HCT116 (cell line): ENCODE measurements at regions not wholly inside any gene's neighbourhood (a gene's known extent, or its start where the extent isn't known, plus 50 kb on each side); places are given as distances from the start of the nearest gene placed in this dataset.

Experiments
- ATAC-seq: fragments of 200-7000 bp; cut with Tn5 transposase; 2 replicates; pipeline ENCODE4 v1.9.1; 2020; ENCODE audit warnings: mild to moderate bottlenecking, moderate library complexity
- BruUV-seq: library from RNA; stranded (reverse); fragments of 400-500 nt; replicated peaks from 2 replicates; lab custom pipeline; 2021; lab: Mats Ljungman, UMichigan
- CTCF ChIA-PET: fragments of 300-600 bp; sonication (Branson Sonifier 250); formaldehyde crosslinking; loops from one replicate; lab custom pipeline; 2021; ENCODE audit warnings: antibody characterized with exemption; lab: Charles Lee
- POLR2A ChIA-PET: fragments of 300-600, 350-600 bp; sonication (Branson Sonifier 250); formaldehyde crosslinking; loops from one replicate; lab custom pipeline; 2021; ENCODE audit warnings: antibody characterized with exemption; lab: Charles Lee
- RAD21 ChIA-PET, 2 experiments: fragments of 300-600 bp; sonication (Branson Sonifier 250); formaldehyde crosslinking; loops; one replicate each; lab custom pipeline; 2023; ENCODE audit warnings: low total read pairs in 2 of 2; ENCODE audit not compliant: uncharacterized antibody in 2 of 2, unreplicated experiment in 2 of 2, low non-redundant PET in 1 of 2; lab: Charles Lee
- DNase-seq: peaks from one replicate; pipeline ENCODE4 v3.0.0-alpha.2; 2010; ENCODE audit warnings: low read depth, low spot score
- H2AFZ ChIP-seq: fragments of 200-600 bp; shearing (Covaris generic), sonication (generic); 2 replicates; pipeline ENCODE4 v1.6.1; 2017; ENCODE audit warnings: low read depth, mixed run types, mixed read lengths, antibody characterized with exemption, low read length; ENCODE audit not compliant: poor library complexity, severe bottlenecking
- H3K27ac ChIP-seq: 2 replicates; pipeline ENCODE4 v1.5.1; 2012; ENCODE audit warnings: low read depth, low read length
- H3K27me3 ChIP-seq: fragments of 200-600 bp; sonication (generic); 2 replicates; pipeline ENCODE4 v1.6.1; 2016; ENCODE audit warnings: mixed run types, low read length, mixed read lengths; ENCODE audit not compliant: insufficient read depth
- H3K36me3 ChIP-seq, 2 experiments: fragments of 200-500 bp in 1 of 2; fragments of 200-600 bp in 1 of 2; sonication (Bioruptor generic) in 1 of 2; sonication (generic) in 1 of 2; 2 replicates each; pipeline versions ENCODE4 v1.5.1 to v1.6.1; 2014 to 2016; ENCODE audit warnings: low read length in 2 of 2, inconsistent platforms in 1 of 2, mixed read lengths in 1 of 2, mixed run types in 1 of 2; ENCODE audit not compliant: insufficient read depth in 2 of 2, control insufficient read depth in 1 of 2
- H3K4me1 ChIP-seq, 2 experiments: fragments of 200-600 bp in 1 of 2; sonication (generic) in 1 of 2; 2 replicates each; pipeline versions ENCODE4 v1.5.1 to v1.6.1; 2012 to 2017; ENCODE audit warnings: low read length in 2 of 2, inconsistent platforms in 1 of 2, mild to moderate bottlenecking in 1 of 2, mixed read lengths in 1 of 2, mixed run types in 1 of 2, moderate library complexity in 1 of 2; ENCODE audit not compliant: insufficient read depth in 2 of 2, control insufficient read depth in 1 of 2
- H3K4me2 ChIP-seq: fragments of 200-600 bp; sonication (generic); 2 replicates; pipeline ENCODE4 v1.6.1; 2017; ENCODE audit warnings: mixed run types, low read length, mixed read lengths
- H3K4me3 ChIP-seq, 2 experiments: fragments of 200-600 bp in 1 of 2; sonication (generic) in 1 of 2; replicated peaks in 1 of 2; 2 replicates each; pipeline ENCODE4 v1.5.1; 2011 to 2016; ENCODE audit warnings: low read length in 2 of 2, control low read depth in 1 of 2, low read depth in 1 of 2, mild to moderate bottlenecking in 1 of 2, mixed read lengths in 1 of 2, mixed run types in 1 of 2
- H3K79me2 ChIP-seq: fragments of 200-600 bp; sonication (generic); 2 replicates; pipeline ENCODE4 v1.6.1; 2017; ENCODE audit warnings: mild to moderate bottlenecking, mixed run types, low read length, moderate library complexity, mixed read lengths; ENCODE audit not compliant: insufficient read depth
- H3K9ac ChIP-seq: fragments of 200-600 bp; sonication (generic); 2 replicates; pipeline ENCODE4 v1.6.1; 2016; ENCODE audit warnings: low read length, mixed read lengths
- H3K9me2 ChIP-seq: fragments of 200-600 bp; sonication (generic), shearing (Covaris generic); 2 replicates; pipeline ENCODE4 v1.6.1; 2017; ENCODE audit warnings: mixed run types, mild to moderate bottlenecking, moderate library complexity; ENCODE audit not compliant: insufficient read depth
- H3K9me3 ChIP-seq, 2 experiments: fragments of 200-500 bp in 1 of 2; fragments of 200-600 bp in 1 of 2; sonication (Bioruptor generic) in 1 of 2; sonication (generic) in 1 of 2; 2 replicates each; pipeline ENCODE4 v1.6.1; 2014 to 2017; ENCODE audit warnings: low read length in 2 of 2, mixed read lengths in 2 of 2, inconsistent platforms in 1 of 2, low read depth in 1 of 2, mild to moderate bottlenecking in 1 of 2, mixed run types in 1 of 2, moderate library complexity in 1 of 2; ENCODE audit not compliant: control insufficient read depth in 1 of 2, insufficient read depth in 1 of 2
- H4K20me1 ChIP-seq: fragments of 200-600 bp; sonication (generic), shearing (Covaris generic); 2 replicates; pipeline ENCODE4 v1.6.1; 2017; ENCODE audit warnings: mixed run types, mild to moderate bottlenecking, moderate library complexity; ENCODE audit not compliant: insufficient read depth
- EGR1 ChIP-seq: IDR thresholded peaks from 2 replicates; pipeline ENCODE4 v1.6.1; 2012; ENCODE audit warnings: low read depth
- POLR2A ChIP-seq: IDR thresholded peaks from 2 replicates; pipeline ENCODE4 v1.7.0; 2011; ENCODE audit warnings: borderline replicate concordance; ENCODE audit not compliant: insufficient read depth, insufficient read length; ENCODE audit errors: extremely low read depth
- RAD21 ChIP-seq: IDR thresholded peaks from 2 replicates; pipeline ENCODE4 v1.6.1; 2012; ENCODE audit warnings: low read depth, mild to moderate bottlenecking
- TCF7L2 ChIP-seq: IDR thresholded peaks from 2 replicates; pipeline ENCODE4 v1.7.0; 2011; ENCODE audit warnings: borderline replicate concordance, inconsistent platforms; ENCODE audit not compliant: insufficient read depth, insufficient read length; ENCODE audit errors: extremely low read depth
- ZFX ChIP-seq: fragments of 450-650 bp; IDR thresholded peaks from 2 replicates; pipeline ENCODE4 v1.6.1; 2017
- intact Hi-C: fragments of 100-400 bp; cut with micrococcal nuclease; formaldehyde crosslinking; loops from 2 replicates; pipeline ENCODE4 v1.10.0; 2022
- TF ChIP-seq, protein P1 (sequence below), 3 experiments: fragments of 200-600 bp in 1 of 3; sonication (generic) in 1 of 3; IDR thresholded peaks in 2 of 3; conservative IDR thresholded peaks in 1 of 3; 2 replicates each; pipeline ENCODE4 v1.5.1; 2012 to 2017; ENCODE audit warnings: low read depth in 2 of 3, low read length in 2 of 3, antibody characterized with exemption in 1 of 3, borderline replicate concordance in 1 of 3, control low read depth in 1 of 3, mild to moderate bottlenecking in 1 of 3, mixed read lengths in 1 of 3, mixed run types in 1 of 3, moderate library complexity in 1 of 3; ENCODE audit not compliant: insufficient read depth in 1 of 3
- TF ChIP-seq, protein P2 (sequence below): IDR thresholded peaks from 2 replicates; pipeline ENCODE4 v1.6.1; 2011; ENCODE audit warnings: mild to moderate bottlenecking, low read length, moderate library complexity; ENCODE audit not compliant: insufficient replicate concordance; ENCODE audit errors: extremely low read depth
- TF ChIP-seq, protein P3 (sequence below): IDR thresholded peaks from 2 replicates; pipeline ENCODE4 v1.6.1; 2012

DNA sequence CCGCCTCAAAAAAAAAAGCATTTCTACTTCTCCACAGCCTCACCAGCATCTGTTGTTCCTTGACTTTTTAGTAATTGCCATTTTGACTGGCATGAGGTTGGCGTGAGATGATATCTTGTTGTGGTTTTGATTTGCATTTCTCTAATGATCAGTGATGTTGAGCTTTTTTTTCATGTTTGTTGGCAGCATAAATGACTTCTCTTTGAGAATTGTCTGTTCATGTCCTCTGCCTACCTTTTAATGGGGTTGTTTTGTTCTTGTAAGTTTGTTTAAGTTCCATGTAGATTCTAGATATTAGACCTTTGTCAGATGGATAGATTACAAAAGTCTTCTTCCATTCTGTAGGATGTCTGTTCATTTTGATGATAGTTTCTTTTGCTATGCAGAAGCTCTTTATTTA lies 182.9 kb downstream of the FOXG1 start:
- ATAC-seq: no peak
- no peaks in the 10 kb centered on the region for H4K20me1 ChIP-seq
- intact Hi-C loops: no loop called here
- H3K79me2 ChIP-seq: no peaks in the 10 kb centered on the region
- BruUV-seq: no TSS peak
- H3K9me3 ChIP-seq: peaks cover 0 to 9% of the 10 kb centered on the region in 2 experiments; a peak in 2 of 4 replicates
- no peaks in the 10 kb centered on the region for H3K9me2 ChIP-seq
- no peaks in the 10 kb centered on the region for H3K36me3 ChIP-seq
- POLR2A ChIA-PET: no interaction called here
- H3K4me2 ChIP-seq: no peak overlapping the region
- no peak overlapping the region for H3K9ac ChIP-seq
- CTCF ChIA-PET: no interaction called here
- H2AFZ ChIP-seq: no peak overlapping the region
- TF ChIP-seq, protein P1, sequence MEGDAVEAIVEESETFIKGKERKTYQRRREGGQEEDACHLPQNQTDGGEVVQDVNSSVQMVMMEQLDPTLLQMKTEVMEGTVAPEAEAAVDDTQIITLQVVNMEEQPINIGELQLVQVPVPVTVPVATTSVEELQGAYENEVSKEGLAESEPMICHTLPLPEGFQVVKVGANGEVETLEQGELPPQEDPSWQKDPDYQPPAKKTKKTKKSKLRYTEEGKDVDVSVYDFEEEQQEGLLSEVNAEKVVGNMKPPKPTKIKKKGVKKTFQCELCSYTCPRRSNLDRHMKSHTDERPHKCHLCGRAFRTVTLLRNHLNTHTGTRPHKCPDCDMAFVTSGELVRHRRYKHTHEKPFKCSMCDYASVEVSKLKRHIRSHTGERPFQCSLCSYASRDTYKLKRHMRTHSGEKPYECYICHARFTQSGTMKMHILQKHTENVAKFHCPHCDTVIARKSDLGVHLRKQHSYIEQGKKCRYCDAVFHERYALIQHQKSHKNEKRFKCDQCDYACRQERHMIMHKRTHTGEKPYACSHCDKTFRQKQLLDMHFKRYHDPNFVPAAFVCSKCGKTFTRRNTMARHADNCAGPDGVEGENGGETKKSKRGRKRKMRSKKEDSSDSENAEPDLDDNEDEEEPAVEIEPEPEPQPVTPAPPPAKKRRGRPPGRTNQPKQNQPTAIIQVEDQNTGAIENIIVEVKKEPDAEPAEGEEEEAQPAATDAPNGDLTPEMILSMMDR (IDR thresholded peaks at IDR 0.05 in 2 of 3, conservative IDR thresholded peaks at IDR 0.05 in 1 of 3; ENCODE audit: borderline replicate concordance in 1 of 3, insufficient read depth in 1 of 3, low read depth in 2 of 3, low read length in 2 of 3): no peak
- no peak for TF ChIP-seq ZFX
- TF ChIP-seq, protein P2, sequence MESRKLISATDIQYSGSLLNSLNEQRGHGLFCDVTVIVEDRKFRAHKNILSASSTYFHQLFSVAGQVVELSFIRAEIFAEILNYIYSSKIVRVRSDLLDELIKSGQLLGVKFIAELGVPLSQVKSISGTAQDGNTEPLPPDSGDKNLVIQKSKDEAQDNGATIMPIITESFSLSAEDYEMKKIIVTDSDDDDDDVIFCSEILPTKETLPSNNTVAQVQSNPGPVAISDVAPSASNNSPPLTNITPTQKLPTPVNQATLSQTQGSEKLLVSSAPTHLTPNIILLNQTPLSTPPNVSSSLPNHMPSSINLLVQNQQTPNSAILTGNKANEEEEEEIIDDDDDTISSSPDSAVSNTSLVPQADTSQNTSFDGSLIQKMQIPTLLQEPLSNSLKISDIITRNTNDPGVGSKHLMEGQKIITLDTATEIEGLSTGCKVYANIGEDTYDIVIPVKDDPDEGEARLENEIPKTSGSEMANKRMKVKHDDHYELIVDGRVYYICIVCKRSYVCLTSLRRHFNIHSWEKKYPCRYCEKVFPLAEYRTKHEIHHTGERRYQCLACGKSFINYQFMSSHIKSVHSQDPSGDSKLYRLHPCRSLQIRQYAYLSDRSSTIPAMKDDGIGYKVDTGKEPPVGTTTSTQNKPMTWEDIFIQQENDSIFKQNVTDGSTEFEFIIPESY: no peak
- TF ChIP-seq RAD21: no peak
- no peak for TF ChIP-seq EGR1
- no peak for TF ChIP-seq POLR2A
- TF ChIP-seq, protein P3, sequence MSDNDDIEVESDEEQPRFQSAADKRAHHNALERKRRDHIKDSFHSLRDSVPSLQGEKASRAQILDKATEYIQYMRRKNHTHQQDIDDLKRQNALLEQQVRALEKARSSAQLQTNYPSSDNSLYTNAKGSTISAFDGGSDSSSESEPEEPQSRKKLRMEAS: no peak
- no peak for TF ChIP-seq TCF7L2
- no peaks in the 10 kb centered on the region for H3K4me1 ChIP-seq
- RAD21 ChIA-PET: no interaction called here
- no peak overlapping the region for H3K4me3 ChIP-seq
- H3K27me3 ChIP-seq: no peaks in the 10 kb centered on the region
- no peak for DNase-seq
- H3K27ac ChIP-seq: no peak overlapping the region
